K562 (cell line): ENCODE measurements at regions not wholly inside any gene's neighbourhood (a gene's known extent, or its start where the extent isn't known, plus 50 kb on each side); places are given as distances from the start of the nearest gene placed in this dataset.

ENCODE experiments used
- MAZ ChIP-seq, 2 experiments: fragments of 450-650 bp in 1 of 2; sonication (generic) in 1 of 2; formaldehyde crosslinking; IDR thresholded peaks in 1 of 2; conservative IDR thresholded peaks in 1 of 2; 2 replicates each; pipeline versions ENCODE4 v1.4.0 to v1.5.0; 2020; ENCODE audit warnings: mild to moderate bottlenecking in 1 of 2, missing genetic modification reagents in 1 of 2
- RCOR1 ChIP-seq, 2 experiments: IDR thresholded peaks; 2 replicates each; pipeline ENCODE4 v1.6.1; 2012; ENCODE audit warnings: low read depth in 2 of 2, low read length in 2 of 2, borderline replicate concordance in 1 of 2, improper control_type of control experiment in 1 of 2
- ZNF586 ChIP-seq: fragments of 450-650 bp; formaldehyde crosslinking; conservative IDR thresholded peaks from 2 replicates; pipeline ENCODE4 v1.4.0; 2020; ENCODE audit warnings: mild to moderate bottlenecking, moderate library complexity
- TF ChIP-seq, protein P1 (sequence below): sonication (generic); formaldehyde crosslinking; IDR thresholded peaks from 2 replicates; pipeline ENCODE4 v1.5.0; 2020; ENCODE audit warnings: missing genetic modification reagents

DNA sequence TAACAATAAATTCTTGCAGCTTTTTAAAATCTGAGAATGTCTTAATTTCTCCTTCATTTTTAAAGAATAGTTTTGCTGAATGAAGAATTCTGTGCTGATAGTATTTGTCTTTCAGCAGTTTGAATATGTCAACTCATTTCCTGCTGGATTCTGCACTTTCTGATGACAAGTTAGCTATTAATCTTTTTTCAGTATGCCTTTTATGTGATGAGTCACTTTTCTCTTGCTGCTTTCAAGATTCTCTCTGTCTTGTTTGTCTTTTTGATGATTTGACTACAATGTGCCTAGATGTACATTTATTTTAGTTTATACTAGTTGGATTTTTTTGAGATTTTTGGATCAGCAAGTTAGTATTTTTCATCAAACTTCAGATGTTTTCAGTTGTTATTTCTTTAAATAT lies 87.9 kb upstream of the AVPR1A start:
- TF ChIP-seq, protein P1, sequence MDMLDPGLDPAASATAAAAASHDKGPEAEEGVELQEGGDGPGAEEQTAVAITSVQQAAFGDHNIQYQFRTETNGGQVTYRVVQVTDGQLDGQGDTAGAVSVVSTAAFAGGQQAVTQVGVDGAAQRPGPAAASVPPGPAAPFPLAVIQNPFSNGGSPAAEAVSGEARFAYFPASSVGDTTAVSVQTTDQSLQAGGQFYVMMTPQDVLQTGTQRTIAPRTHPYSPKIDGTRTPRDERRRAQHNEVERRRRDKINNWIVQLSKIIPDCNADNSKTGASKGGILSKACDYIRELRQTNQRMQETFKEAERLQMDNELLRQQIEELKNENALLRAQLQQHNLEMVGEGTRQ (CRISPR knock-in tag) = no peak
- TF ChIP-seq RCOR1 (IDR thresholded peaks at IDR 0.05; ENCODE audit: borderline replicate concordance in 1 of 2, low read depth in 2 of 2, low read length in 2 of 2) (no peak), ZNF586 (CRISPR knock-in tag) (no peak), MAZ (CRISPR knock-in tag; conservative IDR thresholded peaks at IDR 0.05 in 1 of 2, IDR thresholded peaks at IDR 0.05 in 1 of 2) (no peak)
